ENCODE measurements at regions not wholly inside any gene's neighbourhood (a gene's known extent, or its start where the extent isn't known, plus 50 kb on each side); places are given as distances from the start of the nearest gene placed in this dataset.

- TF ChIP-seq POLR2AphosphoS5 (IDR thresholded peaks at IDR 0.05; ENCODE audit: low read depth, low read length) (no peak), ZBTB33 (IDR thresholded peaks at IDR 0.05; ENCODE audit: extremely low read depth, insufficient replicate concordance, low read length) (no peak), CTCF (IDR thresholded peaks at IDR 0.05 in 2 of 3, conservative IDR thresholded peaks at IDR 0.05 in 1 of 3; ENCODE audit: borderline replicate concordance in 1 of 3, insufficient read depth in 1 of 3, low read depth in 2 of 3, low read length in 2 of 3) (no peak), MAX (IDR thresholded peaks at IDR 0.05) (no peak)
These were observed 1202.3 kb downstream of the NCAM2 start for GRCh38 chr21:22200378-22201092.

Measured in HCT116 (cell line).